ENCODE measurements at regions not wholly inside any gene's neighbourhood (a gene's known extent, or its start where the extent isn't known, plus 50 kb on each side); places are given as distances from the start of the nearest gene placed in this dataset.

GRCh38 chr1:168452329-168452728, 91.5 kb downstream of the XCL2 start:
- Histone ChIP-seq H3K36me3 (ENCODE audit: low read depth, missing control alignments) (no peaks in the 10 kb centered on the region), H3K27me3 (no peaks in the 10 kb centered on the region), H3K4me3 (no peak overlapping the region), H3K9me3 (no peaks in the 10 kb centered on the region), H3K4me1 (no peaks in the 10 kb centered on the region), H3K27ac (no peak overlapping the region)
- DNase-seq = no peak
- intact Hi-C loops (cut with DNase I; ENCODE audit: low total_unique reads) = no loop called here
- TF ChIP-seq, protein P1, sequence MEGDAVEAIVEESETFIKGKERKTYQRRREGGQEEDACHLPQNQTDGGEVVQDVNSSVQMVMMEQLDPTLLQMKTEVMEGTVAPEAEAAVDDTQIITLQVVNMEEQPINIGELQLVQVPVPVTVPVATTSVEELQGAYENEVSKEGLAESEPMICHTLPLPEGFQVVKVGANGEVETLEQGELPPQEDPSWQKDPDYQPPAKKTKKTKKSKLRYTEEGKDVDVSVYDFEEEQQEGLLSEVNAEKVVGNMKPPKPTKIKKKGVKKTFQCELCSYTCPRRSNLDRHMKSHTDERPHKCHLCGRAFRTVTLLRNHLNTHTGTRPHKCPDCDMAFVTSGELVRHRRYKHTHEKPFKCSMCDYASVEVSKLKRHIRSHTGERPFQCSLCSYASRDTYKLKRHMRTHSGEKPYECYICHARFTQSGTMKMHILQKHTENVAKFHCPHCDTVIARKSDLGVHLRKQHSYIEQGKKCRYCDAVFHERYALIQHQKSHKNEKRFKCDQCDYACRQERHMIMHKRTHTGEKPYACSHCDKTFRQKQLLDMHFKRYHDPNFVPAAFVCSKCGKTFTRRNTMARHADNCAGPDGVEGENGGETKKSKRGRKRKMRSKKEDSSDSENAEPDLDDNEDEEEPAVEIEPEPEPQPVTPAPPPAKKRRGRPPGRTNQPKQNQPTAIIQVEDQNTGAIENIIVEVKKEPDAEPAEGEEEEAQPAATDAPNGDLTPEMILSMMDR (IDR thresholded peaks at IDR 0.05) = no peak
- no peak for TF ChIP-seq POLR2A (IDR thresholded peaks at IDR 0.05)
- WGBS, 2 donors = 61 to 83% methylated on average over 1 of the region's 1 CpG

GRCh38 chr1:168447871-168448270, 95.9 kb downstream of the XCL2 start:
- intact Hi-C loops (cut with DNase I; ENCODE audit: low total_unique reads) = loop anchor here (10.0 kb wide), 1 partner anchor 117 kb away; no protein-coding TSS in a partner anchor
- WGBS, 2 donors = 94 to 100% methylated on average over 1 of the region's 1 CpG

GRCh38 chr1:168446081-168446480, 97.7 kb downstream of the XCL2 start:
- Histone ChIP-seq H3K36me3 (ENCODE audit: low read depth, missing control alignments) (no peaks in the 10 kb centered on the region), H3K27ac (no peak overlapping the region), H3K4me1 (no peaks in the 10 kb centered on the region), H3K4me3 (no peak overlapping the region), H3K27me3 (no peaks in the 10 kb centered on the region), H3K9me3 (no peaks in the 10 kb centered on the region)
- intact Hi-C loops (cut with DNase I; ENCODE audit: low total_unique reads) = loop anchor here (10.0 kb wide), 1 partner anchor 119 kb away; no protein-coding TSS in a partner anchor
- DNase-seq = no peak
- TF ChIP-seq POLR2A (IDR thresholded peaks at IDR 0.05) = no peak
- TF ChIP-seq, protein P1 (IDR thresholded peaks at IDR 0.05) = no peak
- 87 to 91% methylated on average over 5 of the region's 5 CpGs for WGBS, 2 donors

More at GRCh38 chr1:168447871-168448270, 95.9 kb downstream of the XCL2 start:
- Histone ChIP-seq H3K36me3 (ENCODE audit: low read depth, missing control alignments) (no peaks in the 10 kb centered on the region), H3K27me3 (no peaks in the 10 kb centered on the region), H3K4me3 (no peak overlapping the region), H3K4me1 (no peaks in the 10 kb centered on the region), H3K27ac (no peak overlapping the region), H3K9me3 (no peaks in the 10 kb centered on the region)
- DNase-seq = no peak
- TF ChIP-seq, protein P1 (IDR thresholded peaks at IDR 0.05) = no peak
- TF ChIP-seq POLR2A (IDR thresholded peaks at IDR 0.05) = no peak

GRCh38 chr1:168443899-168444298, 99.9 kb downstream of the XCL2 start:
- no peaks in the 10 kb centered on the region for H3K9me3 ChIP-seq
- 75 to 79% methylated on average over 5 of the region's 5 CpGs for WGBS, 2 donors

More at GRCh38 chr1:168443899-168444298, 99.9 kb downstream of the XCL2 start:
- no peak overlapping the region for H3K4me3 ChIP-seq
- H3K27me3 ChIP-seq = no peaks in the 10 kb centered on the region
- no peaks in the 10 kb centered on the region for H3K36me3 ChIP-seq (ENCODE audit: low read depth, missing control alignments)
- TF ChIP-seq POLR2A (IDR thresholded peaks at IDR 0.05) = no peak
- TF ChIP-seq, protein P1 (IDR thresholded peaks at IDR 0.05) = no peak
- peaks cover 5% of the 10 kb centered on the region for H3K4me1 ChIP-seq
- H3K27ac ChIP-seq = no peak overlapping the region
- DNase-seq = no peak
- intact Hi-C loops (cut with DNase I; ENCODE audit: low total_unique reads) = loop anchor here (10.0 kb wide), 1 partner anchor 121 kb away; no protein-coding TSS in a partner anchor

All from testis (tissue), 2 donors.